ENCODE measurements at regions not wholly inside any gene's neighbourhood (a gene's known extent, or its start where the extent isn't known, plus 50 kb on each side); places are given as distances from the start of the nearest gene placed in this dataset.
A peak's percentile ranks its signal among the peaks of the same experiment; 100 is the strongest.
"Not testable (repeated sequence)": the region's sequence is repeated elsewhere in the genome, so short reads cannot be mapped to it uniquely, and the experiment has no call there.

DNA sequence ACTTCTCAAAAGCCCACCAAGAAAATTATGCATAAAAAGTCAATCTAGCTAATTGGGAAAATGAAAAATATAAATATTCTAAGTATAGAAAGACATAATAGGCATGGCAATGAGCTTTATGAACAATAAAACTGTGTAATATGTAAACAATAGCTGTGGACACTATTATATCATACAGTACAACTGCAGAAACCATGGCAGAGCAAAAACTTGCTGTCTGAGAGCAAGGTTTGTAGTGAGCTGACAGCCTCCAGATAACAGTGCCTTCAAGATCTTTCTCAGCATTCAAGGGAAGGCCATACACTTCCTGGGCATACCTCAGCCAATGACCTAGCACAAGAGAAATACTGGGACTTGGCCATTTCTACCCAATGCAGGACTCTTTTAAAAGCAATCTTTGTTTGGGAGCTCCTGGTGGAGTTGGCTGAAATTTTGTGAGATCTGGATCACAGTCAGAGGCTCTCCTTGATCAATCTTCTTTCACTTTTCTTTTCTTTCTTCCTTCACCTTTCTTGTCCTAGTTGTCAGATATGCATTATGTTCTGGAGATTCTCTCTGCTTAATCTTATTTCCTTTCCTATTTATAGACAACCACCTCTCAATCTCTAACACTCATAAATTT, 427.2 kb upstream of the UBE2E3 start:
- DNase-seq (ENCODE audit: low read depth, low spot score), result no peak

DNA sequence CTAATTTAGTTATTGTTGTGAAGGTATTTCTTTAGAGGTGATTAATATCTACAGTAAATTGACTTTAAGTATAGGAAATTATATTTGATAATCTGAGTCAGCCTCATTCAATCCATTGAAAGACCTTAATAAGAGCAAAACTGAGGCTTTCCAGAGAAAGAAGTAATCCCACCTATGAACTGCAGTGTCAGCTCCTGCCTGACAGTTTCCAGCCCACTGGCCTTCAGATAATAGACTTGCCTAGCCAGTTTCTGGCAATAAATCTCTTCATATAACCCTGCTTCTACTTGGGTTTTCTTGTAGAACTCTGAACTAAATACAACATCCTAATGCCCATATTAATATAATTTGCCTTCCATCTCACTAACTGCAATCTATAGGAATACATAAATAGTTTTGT, 437.9 kb upstream of the UBE2E3 start:
- no peak for DNase-seq (ENCODE audit: low read depth, low spot score)

DNA sequence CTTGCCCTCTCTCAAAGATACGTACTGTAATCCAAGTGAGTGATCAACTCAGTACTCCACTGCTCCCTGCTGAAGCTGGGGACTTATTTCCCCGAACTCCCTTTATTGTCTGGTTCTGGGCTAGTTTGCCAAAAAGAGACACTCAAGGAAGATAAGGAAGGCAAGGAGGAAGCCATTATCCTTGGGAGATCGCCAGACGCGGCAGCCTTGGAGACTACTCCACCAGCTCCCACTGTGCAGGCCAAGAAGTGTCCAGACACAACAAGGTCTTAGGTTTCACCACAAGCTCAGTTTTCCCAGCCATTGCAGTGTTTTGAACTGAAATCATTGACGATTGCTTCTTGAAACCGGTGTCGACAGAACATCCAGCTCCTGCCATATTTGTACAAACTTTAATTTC, 439.6 kb upstream of the UBE2E3 start:
- no peak for DNase-seq (ENCODE audit: low read depth, low spot score)

DNA sequence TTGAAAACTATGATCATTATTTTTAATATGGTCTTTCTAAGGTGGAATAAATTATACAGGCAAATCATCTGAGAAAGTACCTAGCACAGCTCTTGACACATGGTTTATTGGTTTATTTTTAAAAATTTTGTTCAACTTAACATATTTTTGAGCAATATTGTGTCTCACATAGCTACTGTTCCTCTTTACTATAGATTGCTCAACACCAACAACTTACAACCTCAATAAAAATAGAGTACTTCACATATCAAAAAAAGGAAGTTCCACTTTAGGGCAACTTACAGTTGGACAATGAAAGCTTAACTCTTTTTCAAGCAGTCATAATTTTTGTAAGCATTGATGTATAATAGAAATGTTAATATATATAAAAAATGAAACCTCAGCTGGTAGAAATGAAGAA, 440.9 kb upstream of the UBE2E3 start:
- DNase-seq (ENCODE audit: low read depth, low spot score), result no peak

DNA sequence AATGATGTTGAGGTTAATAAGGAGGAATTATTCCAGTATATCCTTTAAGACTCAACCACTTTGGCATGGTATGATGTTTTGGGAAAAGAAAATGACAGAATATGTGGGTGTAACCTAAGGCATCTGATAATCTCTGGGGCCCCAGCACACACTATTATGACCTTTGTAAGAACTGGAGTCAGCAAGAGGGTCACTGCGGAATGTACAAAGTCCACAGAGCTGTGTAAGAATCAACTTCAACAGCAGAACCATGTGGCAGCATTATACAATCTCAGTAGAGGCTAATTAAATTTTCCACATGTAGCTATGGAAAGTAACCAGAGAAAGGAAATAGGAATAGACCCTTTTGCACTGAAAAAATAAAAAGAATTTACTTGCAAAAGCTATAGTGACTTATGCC, 445.1 kb upstream of the UBE2E3 start:
- no peak for DNase-seq (ENCODE audit: low read depth, low spot score)

DNA sequence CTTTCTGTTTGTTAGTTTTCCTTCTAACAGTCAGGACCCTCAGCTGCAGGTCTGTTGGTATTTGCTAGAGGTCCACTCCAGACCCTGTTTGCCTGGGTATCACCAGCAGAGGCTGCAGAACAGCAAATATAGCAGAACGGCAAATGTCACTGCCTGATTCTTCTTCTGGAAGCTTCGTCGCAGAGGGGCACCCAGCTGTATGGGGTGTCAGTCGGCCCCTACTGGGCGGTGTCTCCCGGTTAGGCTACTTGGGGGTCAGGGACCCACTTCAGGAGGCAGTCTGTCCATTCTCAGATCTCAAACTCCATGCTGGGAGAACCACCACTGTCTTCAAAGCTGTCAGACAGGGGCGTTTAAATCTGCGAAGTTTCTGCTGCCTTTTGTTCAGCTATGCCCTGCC, 448.6 kb upstream of the UBE2E3 start:
- not testable (repeated sequence) for DNase-seq (ENCODE audit: low read depth, low spot score)

DNA sequence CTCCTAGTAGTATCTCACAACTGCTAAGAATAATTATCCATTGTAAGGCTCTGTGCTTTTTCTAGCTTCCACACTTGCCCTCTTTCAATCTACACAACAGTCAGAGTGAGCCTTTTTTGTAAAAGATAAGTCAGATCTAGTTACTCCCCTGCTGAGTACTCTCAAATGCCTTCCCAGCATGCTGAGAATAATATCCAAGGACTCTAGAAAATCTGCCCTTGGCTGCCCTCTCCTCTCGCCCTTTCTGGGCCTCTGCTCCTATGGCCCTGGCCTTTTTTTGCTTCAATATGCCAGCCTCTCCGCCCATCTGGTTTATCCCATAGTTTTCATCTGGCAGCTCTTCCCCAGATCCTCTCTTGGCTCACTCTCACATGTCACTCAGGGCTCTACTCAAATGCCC, 455.9 kb upstream of the UBE2E3 start:
- DNase-seq (ENCODE audit: low read depth, low spot score), result no peak

DNA sequence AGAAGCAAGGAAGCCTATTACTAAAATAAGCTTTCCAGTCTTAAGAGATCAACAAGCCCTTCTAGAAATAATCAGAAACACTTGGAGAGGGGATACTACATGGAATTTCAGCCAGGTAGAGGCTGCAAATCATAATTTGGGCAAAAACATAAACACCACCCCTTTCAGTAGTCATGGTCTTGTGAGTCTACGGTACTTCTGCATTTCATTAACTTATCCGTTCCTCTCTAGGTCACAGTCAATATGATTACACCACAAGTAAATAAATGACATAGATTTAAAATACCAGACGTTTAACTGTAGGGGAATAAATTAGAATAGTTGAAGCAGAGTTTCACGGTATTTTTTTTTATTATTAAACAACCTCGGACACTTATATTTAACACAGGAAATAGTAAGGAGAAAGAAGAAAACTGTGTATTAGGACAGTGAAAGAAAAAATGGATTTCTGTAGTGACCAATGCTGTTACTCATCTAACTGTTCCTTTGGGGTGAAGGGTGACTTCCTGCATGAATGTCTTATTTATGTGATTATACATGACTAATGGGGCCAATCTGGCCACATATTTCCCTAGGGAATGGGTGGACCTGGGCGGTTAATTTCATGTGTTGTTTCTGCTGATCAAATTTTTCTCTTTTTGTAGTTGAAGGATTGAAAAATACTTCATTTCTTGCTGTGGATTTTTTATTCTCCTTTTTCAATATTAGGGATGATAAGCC, 456.6 kb upstream of the UBE2E3 start:
- peak; percentile 22 for DNase-seq (ENCODE audit: low read depth, low spot score)

DNA sequence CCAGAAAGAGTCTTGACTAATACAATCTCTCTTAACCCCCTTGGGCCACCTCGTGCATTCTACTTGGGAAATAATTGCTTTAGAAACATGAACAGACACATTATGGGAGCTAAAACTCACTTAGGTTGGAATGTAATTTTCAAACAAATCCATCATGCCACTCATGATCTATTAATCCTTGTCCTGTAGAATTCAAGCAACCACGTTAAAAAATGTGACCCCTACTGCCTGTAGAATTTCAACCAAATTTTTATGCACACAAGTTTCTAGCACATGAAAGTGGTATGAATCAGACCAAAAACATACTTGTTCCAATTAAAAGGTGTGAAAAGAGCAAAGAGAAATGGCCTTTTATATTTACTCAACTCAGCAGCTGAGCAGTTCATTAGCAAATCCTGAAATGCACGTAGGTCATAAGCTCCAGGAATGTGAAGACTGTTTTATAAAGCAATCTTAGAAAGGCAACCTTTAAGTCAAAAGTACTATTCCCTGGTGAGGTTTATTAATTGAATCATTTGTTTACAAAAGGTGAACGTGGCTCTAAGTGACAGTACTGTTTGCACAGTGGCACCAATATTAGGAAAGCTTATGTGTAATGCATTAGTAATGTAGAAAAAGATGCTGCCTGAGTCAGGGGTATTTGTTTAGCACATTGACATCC, 459.4 kb upstream of the UBE2E3 start:
- peak; percentile 23 for DNase-seq (ENCODE audit: low read depth, low spot score)

DNA sequence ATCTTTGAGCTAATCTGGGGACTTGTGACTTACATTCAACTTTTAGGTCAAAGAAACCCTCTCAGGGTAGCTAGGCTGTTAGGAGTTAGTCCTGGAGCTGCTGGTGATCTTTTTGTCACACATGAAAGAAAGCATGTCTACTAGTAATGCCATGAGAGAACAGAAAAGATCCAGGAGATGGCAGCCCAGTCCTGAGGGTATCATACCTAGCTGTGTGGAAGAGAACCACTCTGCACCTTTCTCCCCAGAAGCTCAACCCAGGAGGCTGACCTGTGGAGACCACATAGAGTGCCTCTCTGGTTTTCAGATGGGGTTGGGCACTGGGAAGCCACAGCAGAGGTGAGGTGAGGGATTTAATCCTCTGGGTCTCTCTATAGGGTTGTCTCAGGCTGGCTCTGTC, 460.2 kb upstream of the UBE2E3 start:
- DNase-seq (ENCODE audit: low read depth, low spot score), result peak; percentile 16

DNA sequence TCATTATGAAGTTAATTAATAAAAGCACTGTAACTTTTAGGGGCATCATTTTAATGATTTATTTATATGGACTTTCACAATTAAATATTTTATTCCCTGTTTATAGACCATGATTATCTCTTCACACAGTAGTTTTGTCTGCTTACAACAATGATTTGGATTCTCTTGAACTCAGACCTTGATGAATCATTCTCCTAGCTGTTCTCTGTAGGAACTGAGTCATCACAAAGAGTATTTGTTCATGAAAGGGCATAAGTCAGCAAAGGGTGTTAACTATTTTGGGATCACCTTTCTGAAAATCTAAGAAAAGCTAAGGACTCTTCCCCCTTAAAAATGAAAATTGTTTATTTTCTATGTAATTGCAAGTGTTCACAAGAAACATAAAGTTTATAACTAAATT, 461.1 kb upstream of the UBE2E3 start:
- DNase-seq (ENCODE audit: low read depth, low spot score), result no peak

DNA sequence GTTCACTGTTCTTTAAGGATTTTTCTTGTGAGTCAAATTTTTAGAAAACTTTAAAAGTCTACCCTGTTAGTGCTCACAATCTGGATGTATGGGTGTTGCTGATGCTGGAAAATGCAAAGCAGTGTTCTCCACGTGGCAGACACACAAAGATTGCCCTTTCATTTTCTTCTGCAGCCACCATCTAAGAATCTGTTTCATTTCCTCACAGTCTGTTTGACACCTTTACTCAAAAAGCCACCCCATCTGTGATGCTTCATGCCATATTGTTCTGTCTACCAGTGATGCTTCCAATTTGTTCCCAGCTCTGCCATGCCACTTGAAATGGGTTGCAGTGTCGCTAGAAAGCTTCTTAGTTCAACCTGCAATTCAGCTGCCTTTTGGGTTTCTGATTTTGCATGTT, 464.2 kb upstream of the UBE2E3 start:
- no peak for DNase-seq (ENCODE audit: low read depth, low spot score)

DNA sequence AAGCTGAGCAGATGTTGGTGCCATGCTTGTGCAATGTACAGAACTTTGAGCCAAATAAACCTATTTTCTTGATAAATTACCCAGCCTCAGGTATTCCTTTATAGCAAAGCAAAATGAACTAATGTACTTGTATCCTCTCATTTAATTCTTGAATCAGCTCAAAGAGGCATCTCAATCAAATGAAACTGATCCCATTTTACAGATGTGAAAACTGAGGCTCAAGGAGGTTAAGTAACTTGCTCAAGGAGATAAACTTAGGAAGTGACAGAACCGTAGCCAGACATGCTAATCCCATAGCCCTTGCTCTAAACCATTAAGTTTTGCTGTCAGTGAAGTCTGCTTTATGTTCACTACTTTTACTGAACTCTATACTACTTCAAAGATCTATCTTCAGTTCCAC, 467.0 kb upstream of the UBE2E3 start:
- DNase-seq (ENCODE audit: low read depth, low spot score), result no peak

DNA sequence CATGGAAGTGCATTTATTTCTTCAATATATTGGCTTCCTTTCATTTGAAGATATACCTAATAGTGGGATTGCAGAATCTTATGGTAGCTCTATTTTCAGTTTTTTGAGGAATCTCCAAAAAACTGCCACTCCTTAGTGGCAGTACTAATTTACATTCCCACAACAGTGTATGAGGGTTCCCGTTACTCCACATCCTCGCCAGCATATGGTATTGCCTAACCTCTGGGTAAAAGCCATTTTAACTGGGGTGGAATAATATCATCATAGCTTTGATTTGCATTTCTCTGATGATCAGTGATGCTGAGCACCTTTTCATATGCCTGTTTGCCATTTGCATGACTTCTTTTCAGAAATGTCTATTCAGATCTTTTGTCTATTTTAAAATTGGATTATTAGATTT, 471.9 kb upstream of the UBE2E3 start:
- DNase-seq (ENCODE audit: low read depth, low spot score), result no peak

DNA sequence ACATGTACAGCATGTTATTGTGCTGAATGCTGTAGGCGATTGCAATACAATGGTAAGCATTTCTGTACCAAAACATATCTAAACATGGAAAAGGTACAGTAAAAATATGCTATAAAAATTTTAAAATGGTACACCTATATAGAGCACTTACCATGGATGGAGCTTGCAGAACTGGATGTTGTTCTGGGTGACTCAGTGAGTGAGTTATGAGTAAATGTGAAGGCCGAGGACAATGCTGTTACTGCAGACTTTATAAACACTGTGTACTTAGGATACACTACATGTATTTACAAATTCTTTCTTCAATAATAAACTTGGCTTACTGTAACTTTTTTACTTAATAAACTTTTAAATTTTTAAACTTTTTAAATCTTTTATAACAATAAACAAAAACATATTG, 473.4 kb upstream of the UBE2E3 start:
- DNase-seq (ENCODE audit: low read depth, low spot score), result no peak

DNA sequence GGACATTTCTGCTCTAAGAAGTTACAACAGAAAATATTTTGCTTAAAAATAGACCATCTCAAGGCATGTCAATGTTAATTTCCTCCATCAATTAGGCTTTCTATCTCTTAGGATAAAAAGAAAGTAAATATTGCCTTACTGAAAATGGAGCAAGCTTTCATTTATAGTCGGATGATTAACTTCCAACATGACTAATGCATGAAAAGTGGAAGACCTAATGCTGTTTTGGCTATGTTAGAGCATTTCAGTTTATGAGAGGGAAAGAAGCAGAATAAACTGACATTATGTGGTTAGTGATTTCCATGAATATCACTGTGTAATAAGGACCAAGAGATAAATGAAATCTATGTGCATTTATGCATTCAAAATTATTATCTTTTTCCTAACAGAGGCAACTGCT, 475.2 kb upstream of the UBE2E3 start:
- DNase-seq (ENCODE audit: low read depth, low spot score), result no peak

DNA sequence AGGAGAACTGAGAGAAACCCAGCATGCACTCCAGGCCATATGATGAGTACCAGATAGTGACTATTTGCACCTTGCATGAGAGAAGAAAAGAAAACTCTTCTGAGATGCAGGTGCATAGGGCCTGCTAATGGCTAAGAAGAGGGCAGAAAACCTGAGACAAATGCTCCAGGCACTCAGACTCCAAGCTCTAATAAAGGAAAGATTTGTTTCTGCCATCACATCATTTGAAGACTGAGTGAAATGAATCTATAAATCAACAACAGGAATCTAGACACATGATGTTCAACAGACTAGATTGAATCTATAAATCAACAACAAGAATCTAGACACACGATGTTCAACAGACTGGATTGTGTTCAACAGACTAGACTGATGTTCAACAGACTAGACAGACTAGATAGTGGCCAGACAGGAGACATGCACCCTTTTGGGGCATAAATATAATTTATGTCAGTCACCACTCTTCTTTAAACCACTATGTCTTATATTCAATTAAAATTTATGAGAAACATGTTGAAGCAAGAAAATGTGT, 482.7 kb upstream of the UBE2E3 start:
- no peak for DNase-seq (ENCODE audit: low read depth, low spot score)

DNA sequence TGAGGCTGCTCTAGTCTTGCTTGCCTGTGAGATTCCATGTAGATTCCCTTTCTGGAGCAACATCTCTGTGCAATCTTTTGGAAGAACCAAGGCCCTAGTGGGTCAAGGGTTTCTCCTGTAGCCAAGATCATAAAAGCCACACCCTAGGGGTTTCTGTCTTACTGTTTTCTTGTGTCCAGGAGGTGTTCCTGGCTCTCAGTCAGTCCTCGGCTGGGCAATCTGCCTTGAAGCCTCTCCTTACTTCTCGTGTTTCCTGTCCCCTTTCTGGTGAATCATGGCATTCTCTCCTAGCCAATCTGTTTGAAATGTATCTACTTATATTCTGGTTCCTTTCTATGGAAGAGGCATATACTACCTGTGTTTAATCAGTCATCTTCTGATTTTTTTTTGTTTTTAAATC, 484.8 kb upstream of the UBE2E3 start:
- no peak for DNase-seq (ENCODE audit: low read depth, low spot score)

DNA sequence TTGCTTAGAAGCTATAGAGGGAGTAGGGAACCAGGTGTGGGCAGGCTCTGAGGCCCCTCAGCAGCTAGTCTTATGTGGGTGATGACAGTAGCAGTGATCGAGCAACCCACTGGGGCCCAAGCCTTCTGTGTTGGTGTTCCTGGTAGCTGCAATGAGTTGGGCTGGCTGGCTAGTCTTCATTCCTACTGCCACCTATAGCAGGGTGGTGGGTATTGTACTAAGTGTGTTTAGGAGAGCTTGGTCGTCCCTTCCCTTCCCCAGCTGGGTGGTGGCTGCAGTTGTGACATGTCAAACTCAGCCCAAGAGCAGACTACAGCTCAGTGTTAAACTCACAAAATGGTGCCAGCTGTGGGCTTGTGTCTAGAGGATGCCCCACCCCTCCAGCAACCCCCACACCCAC, 486.1 kb upstream of the UBE2E3 start:
- no peak for DNase-seq (ENCODE audit: low read depth, low spot score)

DNA sequence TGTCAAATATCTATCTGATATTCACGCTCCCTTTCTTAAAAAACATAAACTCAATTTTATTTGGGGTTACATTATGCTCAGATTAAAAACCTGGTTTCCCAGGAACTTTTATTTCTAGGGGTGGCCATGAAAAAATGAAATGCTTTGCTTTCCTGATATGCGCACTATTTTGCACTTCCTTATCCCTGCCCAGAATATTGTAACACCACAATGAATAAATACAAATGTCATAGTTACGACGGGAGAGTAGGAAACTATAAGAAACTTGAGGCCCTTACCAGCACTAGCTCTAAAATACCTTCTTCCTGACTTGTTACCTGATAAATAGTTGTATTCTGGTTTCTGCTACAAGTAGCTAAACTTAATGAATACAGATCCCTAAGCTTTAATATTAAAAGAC, 475.6 kb upstream of the CWC22 start:
- DNase-seq (ENCODE audit: low read depth, low spot score), result no peak

DNA sequence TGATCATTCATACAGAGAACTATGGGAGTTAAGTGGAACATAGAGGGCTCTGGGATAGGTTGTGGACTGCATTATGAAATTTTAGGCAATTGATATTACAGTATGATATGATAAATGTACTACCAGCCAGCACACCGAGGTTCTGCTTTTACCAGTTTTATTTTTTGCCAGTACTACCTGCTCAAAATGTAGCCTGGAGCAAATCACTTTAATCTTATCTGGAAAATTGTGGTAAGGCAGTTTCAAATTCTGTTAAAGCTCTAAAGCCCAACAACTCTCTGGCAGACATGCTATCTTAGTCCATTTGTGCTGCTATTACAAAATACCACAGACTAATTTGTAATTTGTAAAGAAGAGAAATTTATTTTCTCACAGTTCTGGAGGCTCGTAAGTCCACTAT, 474.9 kb upstream of the CWC22 start:
- no peak for DNase-seq (ENCODE audit: low read depth, low spot score)

DNA sequence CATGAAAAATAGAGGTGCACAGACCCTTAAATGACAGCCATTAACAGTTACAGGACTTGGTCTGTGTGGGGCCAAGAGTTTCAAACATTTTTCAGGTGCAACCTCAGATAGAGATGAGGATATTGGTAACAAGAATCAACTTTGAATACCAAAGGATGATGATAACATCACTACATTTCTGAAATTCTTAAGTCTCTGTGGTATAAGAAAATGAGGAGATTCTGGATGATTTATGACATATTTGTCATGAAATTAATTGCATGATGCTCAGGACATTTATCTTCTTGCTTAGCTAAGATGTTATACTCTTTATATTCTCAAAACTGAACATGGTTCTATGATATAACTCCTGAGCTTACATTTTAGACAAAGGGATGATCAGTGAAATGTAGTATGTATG, 471.8 kb upstream of the CWC22 start:
- DNase-seq (ENCODE audit: low read depth, low spot score), result no peak

DNA sequence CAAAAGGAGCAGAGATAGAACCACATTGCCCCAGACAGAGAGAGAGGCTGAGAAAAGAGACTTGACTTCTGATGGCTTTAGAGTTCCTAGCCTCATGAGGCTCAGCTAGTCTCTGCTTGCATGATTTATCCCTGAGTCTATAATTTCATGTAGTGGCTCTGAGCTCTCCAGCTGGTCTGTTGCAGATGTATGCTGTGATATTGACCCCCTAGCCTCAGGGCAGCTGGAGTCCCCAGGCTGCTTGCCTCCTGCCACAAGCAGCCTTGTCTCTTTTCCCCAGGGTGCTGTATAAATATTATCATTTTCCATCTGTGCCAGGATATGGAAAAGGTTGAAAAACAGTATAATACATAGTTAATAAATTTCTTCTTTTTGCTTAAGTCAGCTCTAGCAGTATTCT, 467.6 kb upstream of the CWC22 start:
- DNase-seq (ENCODE audit: low read depth, low spot score), result no peak

Data from astrocyte of the hippocampus (primary cell).